ENCODE measurements at regions not wholly inside any gene's neighbourhood (a gene's known extent, or its start where the extent isn't known, plus 50 kb on each side); places are given as distances from the start of the nearest gene placed in this dataset.

DNA sequence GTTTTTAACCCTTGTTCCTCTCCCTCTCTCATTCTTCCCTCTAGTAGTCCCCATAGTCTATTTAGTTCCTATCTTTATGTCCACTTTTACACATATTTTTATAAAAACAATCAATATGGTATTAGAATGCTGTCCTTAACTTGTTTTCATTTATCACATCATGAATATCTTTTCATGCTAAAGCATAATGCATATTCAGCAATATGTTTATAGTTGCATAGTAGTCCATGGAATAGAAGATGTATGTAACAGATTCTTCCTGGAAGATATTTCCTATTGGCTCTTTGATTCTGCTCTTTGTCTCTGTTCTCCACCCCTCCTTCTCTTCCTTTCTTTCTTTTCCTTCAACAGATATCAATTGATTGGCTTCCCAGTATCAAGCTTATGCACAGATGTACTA is 1047.1 kb upstream of the TENM4 start:
- TF ChIP-seq, protein P1, sequence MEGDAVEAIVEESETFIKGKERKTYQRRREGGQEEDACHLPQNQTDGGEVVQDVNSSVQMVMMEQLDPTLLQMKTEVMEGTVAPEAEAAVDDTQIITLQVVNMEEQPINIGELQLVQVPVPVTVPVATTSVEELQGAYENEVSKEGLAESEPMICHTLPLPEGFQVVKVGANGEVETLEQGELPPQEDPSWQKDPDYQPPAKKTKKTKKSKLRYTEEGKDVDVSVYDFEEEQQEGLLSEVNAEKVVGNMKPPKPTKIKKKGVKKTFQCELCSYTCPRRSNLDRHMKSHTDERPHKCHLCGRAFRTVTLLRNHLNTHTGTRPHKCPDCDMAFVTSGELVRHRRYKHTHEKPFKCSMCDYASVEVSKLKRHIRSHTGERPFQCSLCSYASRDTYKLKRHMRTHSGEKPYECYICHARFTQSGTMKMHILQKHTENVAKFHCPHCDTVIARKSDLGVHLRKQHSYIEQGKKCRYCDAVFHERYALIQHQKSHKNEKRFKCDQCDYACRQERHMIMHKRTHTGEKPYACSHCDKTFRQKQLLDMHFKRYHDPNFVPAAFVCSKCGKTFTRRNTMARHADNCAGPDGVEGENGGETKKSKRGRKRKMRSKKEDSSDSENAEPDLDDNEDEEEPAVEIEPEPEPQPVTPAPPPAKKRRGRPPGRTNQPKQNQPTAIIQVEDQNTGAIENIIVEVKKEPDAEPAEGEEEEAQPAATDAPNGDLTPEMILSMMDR (IDR thresholded peaks at IDR 0.05): no peak
- no peak for TF ChIP-seq POLR2A (IDR thresholded peaks at IDR 0.05)
